ENCODE measurements at regions not wholly inside any gene's neighbourhood (a gene's known extent, or its start where the extent isn't known, plus 50 kb on each side); places are given as distances from the start of the nearest gene placed in this dataset.
A peak's percentile ranks its signal among the peaks of the same experiment; 100 is the strongest.

GRCh38 chr4:133484287-133484686 is 335.2 kb downstream of the PCDH10 start:
- POLR2A ChIA-PET = interaction anchor here (0.6 kb wide), 1 partner anchor 335 kb away, joined by 3 read pairs; the partner anchor contains the start of gene PCDH10
- no peaks in the 10 kb centered on the region for H4K20me1 ChIP-seq (replicated peaks; ENCODE audit: control insufficient read depth, extremely low read depth, insufficient read depth, low read length)
- no peak overlapping the region for H3K9ac ChIP-seq (replicated peaks; ENCODE audit: extremely low read depth, insufficient read depth, low read length)
- H3K4me2 ChIP-seq (ENCODE audit: insufficient read depth, low read length) = no peak overlapping the region
- intact Hi-C loops (cut with micrococcal nuclease) = loop anchor here (10.0 kb wide), 1 partner anchor 1451 kb away; no protein-coding TSS in a partner anchor
- no peaks in the 10 kb centered on the region for H3K36me3 ChIP-seq (ENCODE audit: control insufficient read depth in 2 of 2, extremely low read depth in 1 of 2, insufficient read depth in 2 of 2, low read length in 2 of 2)
- FAIRE-seq = no peak
- peak overlapping the region; percentile 18 for H2AFZ ChIP-seq (ENCODE audit: low read depth, low read length)
- H3K4me1 ChIP-seq (ENCODE audit: control insufficient read depth, extremely low read depth, insufficient read depth, low read length) = no peaks in the 10 kb centered on the region
- no peak for DNase-seq (ENCODE audit: low read depth, low spot score)
- dilution Hi-C loops (cut with MboI; ENCODE audit: extremely low pct_ligation_motif_present, low sequenced_read_pairs) = no loop called here
- no TSS peak for BruUV-seq (replicated peaks)
- H3K9me3 ChIP-seq (replicated peaks; ENCODE audit: control insufficient read depth, insufficient read depth, low read length) = no peaks in the 10 kb centered on the region
- no peak overlapping the region for H3K27ac ChIP-seq (ENCODE audit: insufficient read depth, low read depth, low read length)
- CTCF ChIA-PET = interaction anchor here (0.7 to 2.4 kb wide), 11 partner anchors 9 to 1422 kb away, joined by 3 to 43 read pairs (median 6); no protein-coding TSS in a partner anchor
- H3K79me2 ChIP-seq (ENCODE audit: control insufficient read depth, insufficient read depth, low read length) = no peaks in the 10 kb centered on the region
- no peaks in the 10 kb centered on the region for H3K9me1 ChIP-seq (replicated peaks; ENCODE audit: control insufficient read depth, extremely low read depth, insufficient read depth, low read length)
- no peak overlapping the region for H3K4me3 ChIP-seq (replicated peaks in 1 of 3; ENCODE audit: insufficient read depth in 1 of 3, low read depth in 1 of 3, low read length in 3 of 3)
- no peaks in the 10 kb centered on the region for H3K27me3 ChIP-seq (ENCODE audit: control insufficient read depth in 2 of 2, insufficient read depth in 2 of 2, low read length in 2 of 2)
- TF ChIP-seq MYC (IDR thresholded peaks at IDR 0.05; ENCODE audit: low read depth, low read length) (no peak), POLR2AphosphoS5 (IDR thresholded peaks at IDR 0.05; ENCODE audit: insufficient read depth, low read depth, low read length) (no peak), FOS (IDR thresholded peaks at IDR 0.05; ENCODE audit: borderline replicate concordance, insufficient read depth, low read length) (no peak), JUN (IDR thresholded peaks at IDR 0.05; ENCODE audit: borderline replicate concordance, insufficient read depth, insufficient read length, low read depth) (no peak)

GRCh38 chr4:133483600-133484246 is 334.6 kb downstream of the PCDH10 start:
- Histone ChIP-seq H3K9me3 (replicated peaks; ENCODE audit: control insufficient read depth, insufficient read depth, low read length) (no peaks in the 10 kb centered on the region), H2AFZ (ENCODE audit: low read depth, low read length) (peak overlapping the region; percentile 23), H4K20me1 (replicated peaks; ENCODE audit: control insufficient read depth, extremely low read depth, insufficient read depth, low read length) (no peaks in the 10 kb centered on the region), H3K9me1 (replicated peaks; ENCODE audit: control insufficient read depth, extremely low read depth, insufficient read depth, low read length) (no peaks in the 10 kb centered on the region), H3K27me3 (ENCODE audit: control insufficient read depth in 2 of 2, insufficient read depth in 2 of 2, low read length in 2 of 2) (no peaks in the 10 kb centered on the region), H3K27ac (ENCODE audit: insufficient read depth, low read depth, low read length) (no peak overlapping the region), H3K9ac (replicated peaks; ENCODE audit: extremely low read depth, insufficient read depth, low read length) (no peak overlapping the region), H3K79me2 (ENCODE audit: control insufficient read depth, insufficient read depth, low read length) (no peaks in the 10 kb centered on the region), H3K36me3 (ENCODE audit: control insufficient read depth in 2 of 2, extremely low read depth in 1 of 2, insufficient read depth in 2 of 2, low read length in 2 of 2) (no peaks in the 10 kb centered on the region), H3K4me3 (replicated peaks in 1 of 3; ENCODE audit: insufficient read depth in 1 of 3, low read depth in 1 of 3, low read length in 3 of 3) (no peak overlapping the region), H3K4me1 (ENCODE audit: control insufficient read depth, extremely low read depth, insufficient read depth, low read length) (no peaks in the 10 kb centered on the region), H3K4me2 (ENCODE audit: insufficient read depth, low read length) (no peak overlapping the region)
- FAIRE-seq = no peak
- BruUV-seq (replicated peaks) = no TSS peak
- TF ChIP-seq MAX (IDR thresholded peaks at IDR 0.05; ENCODE audit: insufficient read depth, insufficient read length) (no peak), CTCF (IDR thresholded peaks at IDR 0.05; ENCODE audit: extremely low read depth in 1 of 2, insufficient read depth in 1 of 2, low read depth in 1 of 2, low read length in 2 of 2) (peak; percentile 20 to 42)
- intact Hi-C loops (cut with micrococcal nuclease) (loop anchor here (1.0 to 10.0 kb wide), 4 partner anchors 163 to 1451 kb away; no protein-coding TSS in a partner anchor), dilution Hi-C loops (cut with MboI; ENCODE audit: extremely low pct_ligation_motif_present, low sequenced_read_pairs) (no loop called here)
- POLR2A ChIA-PET = interaction anchor here (0.6 kb wide), 1 partner anchor 335 kb away, joined by 3 read pairs; the partner anchor contains the start of gene PCDH10
- peak; percentile 55 for DNase-seq (ENCODE audit: low read depth, low spot score)
- CTCF ChIA-PET = interaction anchor here (0.7 to 2.4 kb wide), 12 partner anchors 9 to 1423 kb away, joined by 3 to 43 read pairs (median 6); no protein-coding TSS in a partner anchor
